Hematopoietic multipotent progenitor cell treated with erythropoietin and hydrocortisone succinate and interleukin-3 and kit ligand, for 6 days (in vitro differentiated cells): ENCODE measurements at regions not wholly inside any gene's neighbourhood (a gene's known extent, or its start where the extent isn't known, plus 50 kb on each side); places are given as distances from the start of the nearest gene placed in this dataset.
"Not testable (repeated sequence)": the region's sequence is repeated elsewhere in the genome, so short reads cannot be mapped to it uniquely, and the experiment has no call there.

Source experiments
- DNase-seq: peaks from one replicate; pipeline ENCODE4 v3.0.0-alpha.2; 2015

- DNase-seq: no peak
Observed at GRCh38 chr14:45699471-45699870, 446.5 kb upstream of the MIS18BP1 start.

- no peak for DNase-seq
Observed at GRCh38 chr14:45698462-45699134, 445.6 kb upstream of the MIS18BP1 start.

- DNase-seq: no peak
Observed at GRCh38 chr14:45686771-45687170, 433.8 kb upstream of the MIS18BP1 start.

- no peak for DNase-seq
Observed at GRCh38 chr14:45680531-45680930, 427.5 kb upstream of the MIS18BP1 start.

- no peak for DNase-seq
Observed at GRCh38 chr14:45679853-45680252, 426.9 kb upstream of the MIS18BP1 start.

GRCh38 chr14:45678163-45678562 is 425.2 kb upstream of the MIS18BP1 start:
- no peak for DNase-seq

- no peak for DNase-seq
Observed at GRCh38 chr14:45673420-45673819, 420.4 kb upstream of the MIS18BP1 start.

GRCh38 chr14:45664668-45665356 is 411.8 kb upstream of the MIS18BP1 start:
- peak; percentile 2 for DNase-seq

GRCh38 chr14:45658917-45659299 is 405.9 kb upstream of the MIS18BP1 start:
- DNase-seq: no peak

GRCh38 chr14:45658226-45658916 is 405.4 kb upstream of the MIS18BP1 start:
- DNase-seq: no peak

- DNase-seq: no peak
Observed at GRCh38 chr14:45651890-45652289, 398.9 kb upstream of the MIS18BP1 start.

- DNase-seq: no peak
Observed at GRCh38 chr14:45650754-45651153, 397.8 kb upstream of the MIS18BP1 start.

- no peak for DNase-seq
Observed at GRCh38 chr14:45649051-45649450, 396.0 kb upstream of the MIS18BP1 start.

GRCh38 chr14:45641541-45641940 is 388.5 kb upstream of the MIS18BP1 start:
- no peak for DNase-seq

- DNase-seq: not testable (repeated sequence)
Observed at GRCh38 chr14:45634651-45635441, 381.8 kb upstream of the MIS18BP1 start.

GRCh38 chr14:45633220-45633984 is 380.4 kb upstream of the MIS18BP1 start:
- DNase-seq: no peak

- DNase-seq: no peak
Observed at GRCh38 chr14:45621731-45622130, 368.7 kb upstream of the MIS18BP1 start.

GRCh38 chr14:45619831-45620230 is 366.8 kb upstream of the MIS18BP1 start:
- DNase-seq: no peak

GRCh38 chr14:45610318-45610717 is 357.3 kb upstream of the MIS18BP1 start:
- DNase-seq: no peak

GRCh38 chr14:45587142-45587541 is 334.1 kb upstream of the MIS18BP1 start:
- no peak for DNase-seq

- DNase-seq: no peak
Observed at GRCh38 chr14:45559626-45560025, 306.6 kb upstream of the MIS18BP1 start.

GRCh38 chr14:45558183-45558582 is 305.2 kb upstream of the MIS18BP1 start:
- no peak for DNase-seq
